TTC549 (cell line): ENCODE measurements at regions not wholly inside any gene's neighbourhood (a gene's known extent, or its start where the extent isn't known, plus 50 kb on each side); places are given as distances from the start of the nearest gene placed in this dataset.

Experiments
- FAIRE-seq: peaks from 2 replicates; lab custom pipeline; 2012; peaks lifted over from hg19 to GRCh38; lab: Jason Lieb, UNC

DNA sequence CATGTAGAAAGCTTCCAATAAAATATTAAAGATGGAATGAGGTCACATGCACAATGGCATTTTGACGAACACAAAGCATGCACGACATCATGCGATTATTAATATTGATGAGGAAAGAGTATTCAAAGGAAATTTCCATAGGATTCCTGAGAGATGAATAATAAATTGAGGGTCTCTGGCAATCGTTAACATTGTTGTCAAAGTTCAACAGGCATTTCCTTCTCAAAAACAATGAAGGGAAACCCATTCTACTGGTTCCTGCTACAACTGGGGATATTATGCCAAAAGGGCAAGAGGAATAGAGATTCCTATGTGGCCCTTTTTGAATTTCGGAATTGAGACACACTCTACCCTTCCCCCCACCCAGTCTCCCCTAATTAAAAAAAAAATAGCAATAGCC, 128.3 kb upstream of the NUDT7 start:
- FAIRE-seq = no peak

DNA sequence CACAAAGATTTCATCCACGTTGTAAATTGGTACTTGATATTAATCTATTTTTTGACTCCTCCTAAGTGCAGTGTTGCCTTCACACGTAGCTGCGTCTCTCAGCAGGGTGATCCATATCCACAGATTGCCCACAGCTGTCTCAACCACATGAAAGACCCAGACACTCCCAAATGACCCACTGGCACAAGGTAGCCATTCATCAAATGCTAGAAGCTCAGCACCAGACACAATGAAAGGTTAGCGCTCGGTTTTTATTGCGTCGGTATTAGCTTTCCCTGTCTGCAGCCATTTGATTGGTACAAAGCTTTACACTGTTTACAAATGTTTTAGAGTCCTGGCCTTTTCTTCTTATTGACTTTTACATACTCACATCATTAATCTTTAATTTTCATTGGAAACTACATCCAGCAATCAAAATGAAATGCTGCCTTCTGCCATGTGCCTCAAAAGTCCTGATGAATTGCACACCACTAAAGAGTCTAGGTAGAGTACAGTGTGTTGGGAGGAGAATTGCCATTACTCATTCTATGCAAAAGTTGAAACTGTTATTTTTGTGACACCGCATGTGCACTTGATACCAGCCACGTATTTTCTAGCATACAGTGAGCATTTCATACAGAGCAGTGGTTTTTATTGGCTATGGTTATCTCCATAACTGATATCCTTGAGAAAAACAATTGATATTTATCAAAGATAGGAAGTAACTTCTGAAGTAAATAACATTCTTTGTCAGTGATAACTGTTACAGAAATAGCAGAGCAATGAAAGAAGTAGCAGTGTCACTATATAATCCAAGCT, 127.3 kb upstream of the NUDT7 start:
- no peak for FAIRE-seq

DNA sequence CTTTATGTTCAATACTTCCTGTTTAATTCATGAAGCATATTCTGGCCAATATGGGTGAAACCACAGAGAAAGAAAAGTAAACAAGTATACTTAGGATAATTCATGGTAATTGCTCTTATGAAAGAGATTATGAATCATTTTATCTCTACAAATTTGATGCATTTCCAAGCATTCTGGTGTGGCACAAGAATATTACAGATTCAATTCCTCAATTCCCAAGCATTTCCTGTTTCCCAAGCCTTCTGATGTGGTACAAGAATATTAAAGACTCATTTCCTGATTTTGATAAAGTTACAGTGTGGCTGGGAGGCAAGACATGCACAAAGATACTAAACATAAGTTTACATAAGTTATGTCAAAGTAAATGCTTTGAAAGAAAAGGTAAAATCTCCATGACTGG, 126.1 kb upstream of the NUDT7 start:
- no peak for FAIRE-seq

DNA sequence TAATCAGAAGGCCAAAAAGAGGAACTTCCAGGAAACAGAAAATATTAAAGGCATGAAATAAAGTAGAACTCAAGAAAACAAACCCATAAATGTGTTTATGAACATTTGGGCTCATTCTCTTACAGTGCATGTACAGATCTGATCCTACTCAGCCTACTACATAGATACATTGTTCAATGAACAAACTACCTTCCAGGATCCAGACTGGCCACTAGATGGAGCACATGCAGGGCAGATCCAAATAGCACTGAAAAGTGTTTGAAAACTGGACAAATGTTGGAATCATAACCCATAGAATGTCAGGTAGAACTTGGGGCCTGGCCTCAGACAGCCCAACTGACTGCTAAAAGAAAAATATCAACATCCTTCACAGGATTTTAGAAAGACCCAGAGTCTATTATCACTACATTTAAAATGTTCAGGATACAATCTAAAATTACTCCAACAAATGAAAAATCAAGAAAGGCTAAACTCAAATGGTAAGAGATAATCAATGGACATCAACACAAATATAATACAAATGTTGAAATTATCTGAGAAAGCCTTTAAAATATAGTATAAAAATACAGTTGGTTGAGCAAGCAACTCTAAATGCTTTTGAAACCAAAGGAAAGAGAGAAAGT, 122.4 kb upstream of the NUDT7 start:
- no peak for FAIRE-seq

- FAIRE-seq = no peak
Observed at GRCh38 chr16:77600555-77600954, 121.8 kb upstream of the NUDT7 start.

- FAIRE-seq = no peak
Observed at GRCh38 chr16:77603656-77604055, 118.7 kb upstream of the NUDT7 start.

GRCh38 chr16:77610496-77610895, 111.8 kb upstream of the NUDT7 start:
- FAIRE-seq = no peak

GRCh38 chr16:77611386-77611785, 110.9 kb upstream of the NUDT7 start:
- no peak for FAIRE-seq

GRCh38 chr16:77612596-77612995, 109.7 kb upstream of the NUDT7 start:
- FAIRE-seq = no peak

- FAIRE-seq = no peak
Observed at GRCh38 chr16:77613095-77613494, 109.2 kb upstream of the NUDT7 start.

DNA sequence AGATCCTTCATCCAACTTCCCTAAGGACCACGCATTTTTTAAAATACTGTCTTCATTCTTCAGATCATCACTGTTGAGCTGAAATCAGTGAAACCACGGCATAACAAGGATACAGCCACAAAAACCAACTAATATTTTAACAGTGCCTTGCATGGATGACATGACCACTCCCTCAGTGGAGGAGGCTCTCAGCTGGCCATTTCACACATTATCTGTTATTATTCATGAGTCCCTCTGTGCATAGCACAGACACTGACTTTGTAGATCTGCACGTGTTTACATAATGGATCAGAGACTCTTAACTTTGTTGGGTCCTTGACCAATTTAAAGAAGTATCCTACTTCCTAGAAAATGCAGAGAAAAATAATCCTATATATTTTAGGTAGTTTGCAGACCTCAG, 104.8 kb upstream of the NUDT7 start:
- FAIRE-seq = no peak

GRCh38 chr16:77617996-77618395, 104.3 kb upstream of the NUDT7 start:
- no peak for FAIRE-seq

DNA sequence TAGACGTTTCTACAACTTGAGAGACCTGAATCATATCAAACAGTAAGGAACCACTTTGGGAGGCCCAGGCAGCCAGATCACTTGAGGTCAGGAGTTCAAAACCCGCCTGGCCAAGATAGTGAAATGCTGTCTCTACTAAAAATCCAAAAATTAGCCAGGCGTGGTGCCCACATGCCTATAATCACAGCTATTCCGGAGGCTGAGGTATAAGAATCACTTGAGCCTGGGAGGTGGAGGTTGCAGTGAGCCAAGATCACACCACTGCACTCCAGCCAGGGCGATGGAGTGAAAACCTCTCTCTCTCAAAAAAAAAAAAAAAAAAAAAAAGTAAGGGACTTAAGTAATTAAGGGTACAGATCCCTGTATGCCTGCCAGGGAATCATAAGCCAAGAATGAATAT, 103.4 kb upstream of the NUDT7 start:
- no peak for FAIRE-seq

GRCh38 chr16:77624085-77624484, 98.2 kb upstream of the NUDT7 start:
- no peak for FAIRE-seq

GRCh38 chr16:77636615-77637014, 85.7 kb upstream of the NUDT7 start:
- no peak for FAIRE-seq

DNA sequence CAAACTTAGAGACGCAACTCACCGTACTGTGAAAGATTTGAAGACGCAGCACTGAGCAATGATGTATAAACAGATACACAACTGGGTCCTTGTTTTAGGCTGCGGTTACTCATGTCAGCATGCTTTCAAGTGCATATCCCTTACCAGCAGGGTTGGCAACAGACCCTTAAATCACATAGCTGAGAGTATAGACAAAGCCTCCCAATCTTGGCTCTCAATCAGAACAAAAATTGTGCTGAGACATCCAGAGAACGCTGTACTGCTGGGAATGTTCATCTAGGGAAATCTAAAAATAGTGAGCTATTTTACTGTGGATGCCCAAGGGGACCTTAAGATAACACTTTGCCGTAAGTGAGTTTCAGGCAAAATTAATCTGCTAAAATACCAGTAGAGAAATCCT, 84.4 kb upstream of the NUDT7 start:
- FAIRE-seq = no peak

DNA sequence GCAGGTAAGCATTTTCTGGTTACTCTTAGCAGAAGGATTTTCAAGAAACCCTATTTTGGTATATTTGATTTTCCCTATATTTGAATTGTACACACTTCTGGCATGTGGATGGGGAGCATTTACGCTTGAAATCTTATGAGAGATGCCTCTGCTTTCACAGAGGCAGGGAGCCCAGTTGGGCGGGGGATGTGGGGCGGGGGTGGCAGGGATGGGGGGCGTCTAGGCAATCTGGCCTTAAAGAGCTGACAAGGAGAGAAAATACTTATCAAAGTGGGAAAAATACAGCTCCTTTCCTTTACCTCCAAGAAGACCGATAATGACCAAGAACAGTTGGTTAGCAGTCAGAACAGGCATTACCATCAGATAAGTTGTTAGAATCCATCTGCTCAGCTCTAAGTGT, 79.1 kb upstream of the NUDT7 start:
- no peak for FAIRE-seq

GRCh38 chr16:77645764-77646163, 76.5 kb upstream of the NUDT7 start:
- no peak for FAIRE-seq

GRCh38 chr16:77647726-77648125, 74.6 kb upstream of the NUDT7 start:
- no peak for FAIRE-seq

- no peak for FAIRE-seq
Observed at GRCh38 chr16:77650761-77651160, 71.6 kb upstream of the NUDT7 start.

DNA sequence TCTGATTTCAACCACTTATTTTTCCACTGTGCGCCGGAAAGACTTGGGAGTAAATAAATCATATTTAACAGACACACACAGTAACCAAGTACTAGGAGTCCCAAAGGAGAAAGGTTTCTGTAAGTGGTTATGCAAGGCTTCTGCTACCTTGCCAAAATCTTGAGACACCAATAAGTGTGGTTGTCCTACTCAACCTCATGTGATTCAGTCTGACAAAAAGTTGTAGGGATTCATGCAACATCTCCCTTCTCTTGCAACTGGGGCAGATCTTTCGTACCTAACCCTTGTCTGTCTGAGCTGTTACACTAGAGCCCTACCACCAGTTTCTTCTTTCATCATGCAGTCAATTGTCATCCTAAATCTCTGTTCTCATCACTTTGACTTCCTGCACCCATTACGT, 69.9 kb upstream of the NUDT7 start:
- FAIRE-seq = no peak

GRCh38 chr16:77657016-77657415, 65.3 kb upstream of the NUDT7 start:
- no peak for FAIRE-seq

GRCh38 chr16:77660311-77660710, 62.0 kb upstream of the NUDT7 start:
- peak; percentile 38 for FAIRE-seq

- no peak for FAIRE-seq
Observed at GRCh38 chr16:77662246-77662645, 60.1 kb upstream of the NUDT7 start.
